ENCODE measurements at regions not wholly inside any gene's neighbourhood (a gene's known extent, or its start where the extent isn't known, plus 50 kb on each side); places are given as distances from the start of the nearest gene placed in this dataset.

DNA sequence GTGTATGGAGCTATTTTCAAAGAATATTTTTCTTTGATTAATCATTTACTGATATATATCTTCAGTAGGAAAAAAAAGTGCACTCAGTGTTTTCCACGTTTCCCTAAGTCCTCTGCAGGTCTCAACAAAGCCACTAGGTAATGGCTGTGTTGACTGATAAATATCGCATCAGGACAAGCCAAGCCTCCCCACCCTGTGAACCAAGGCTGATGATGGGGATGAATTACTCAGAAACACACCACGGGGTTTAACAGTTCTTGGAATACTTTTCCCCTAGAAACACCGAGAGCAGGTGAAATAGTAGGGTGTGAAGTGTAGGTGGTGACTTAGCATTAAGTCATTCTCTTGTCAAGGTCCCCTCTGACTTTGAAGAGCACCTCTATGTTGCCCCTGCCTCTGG, 423.5 kb upstream of the IGFBP3 start:
- Histone ChIP-seq H3K4me2 (ENCODE audit: insufficient read depth, low read length) (no peak overlapping the region), H4K20me1 (ENCODE audit: insufficient read depth, low read length) (no peaks in the 10 kb centered on the region), H3K27ac (ENCODE audit: low read depth, low read length) (no peak overlapping the region), H2AFZ (ENCODE audit: low read length) (no peak overlapping the region), H3K36me3 (ENCODE audit: insufficient read depth, low read length) (no peaks in the 10 kb centered on the region), H3K27me3 (ENCODE audit: insufficient read depth, low read length) (no peaks in the 10 kb centered on the region), H3K4me1 (ENCODE audit: insufficient read depth, low read length) (no peaks in the 10 kb centered on the region), H3K79me2 (ENCODE audit: insufficient read depth, low read length) (no peaks in the 10 kb centered on the region), H3K4me3 (ENCODE audit: insufficient read depth, low read length) (no peak overlapping the region), H3K9me3 (ENCODE audit: low read depth, low read length) (no peaks in the 10 kb centered on the region)
- DNase-seq (ENCODE audit: insufficient read length, low spot score, missing footprints): no peak
- no peak for TF ChIP-seq CTCF (IDR thresholded peaks at IDR 0.05; ENCODE audit: extremely low read depth, low read depth, low read length)

- no peaks in the 10 kb centered on the region for H3K27me3 ChIP-seq (ENCODE audit: insufficient read depth, low read length)
- H3K79me2 ChIP-seq (ENCODE audit: insufficient read depth, low read length): no peaks in the 10 kb centered on the region
- no peak overlapping the region for H3K4me2 ChIP-seq (ENCODE audit: insufficient read depth, low read length)
- no peak overlapping the region for H2AFZ ChIP-seq (ENCODE audit: low read length)
- no peaks in the 10 kb centered on the region for H3K9me3 ChIP-seq (ENCODE audit: low read depth, low read length)
- H3K27ac ChIP-seq (ENCODE audit: low read depth, low read length): no peak overlapping the region
- H3K36me3 ChIP-seq (ENCODE audit: insufficient read depth, low read length): no peaks in the 10 kb centered on the region
- no peaks in the 10 kb centered on the region for H3K4me1 ChIP-seq (ENCODE audit: insufficient read depth, low read length)
- no peak for TF ChIP-seq CTCF (IDR thresholded peaks at IDR 0.05; ENCODE audit: extremely low read depth, low read depth, low read length)
- H4K20me1 ChIP-seq (ENCODE audit: insufficient read depth, low read length): no peaks in the 10 kb centered on the region
- no peak for DNase-seq (ENCODE audit: insufficient read length, low spot score, missing footprints)
- H3K4me3 ChIP-seq (ENCODE audit: insufficient read depth, low read length): no peak overlapping the region
Measured at GRCh38 chr7:46343802-46344201, 422.7 kb upstream of the IGFBP3 start.

DNA sequence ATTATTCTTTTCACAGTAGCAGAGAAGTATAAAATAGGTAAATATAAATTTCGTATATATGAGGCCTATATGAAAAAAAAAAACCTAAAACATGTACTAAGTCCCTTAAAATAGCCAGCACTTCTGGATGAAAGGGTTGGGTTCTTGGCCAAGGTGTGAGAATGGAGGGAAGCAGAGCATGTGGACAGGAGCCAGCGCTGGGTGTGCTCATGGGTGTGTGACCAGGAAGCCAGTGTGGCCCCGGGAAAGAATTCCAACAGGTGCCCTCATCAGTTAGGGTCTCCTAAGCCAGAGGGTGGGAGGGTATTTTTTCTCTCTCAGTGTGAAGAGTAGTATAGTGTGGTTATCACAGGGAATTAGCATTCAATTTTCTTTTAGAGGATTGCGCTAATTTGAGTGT, 401.9 kb upstream of the IGFBP3 start:
- Histone ChIP-seq H3K4me3 (ENCODE audit: insufficient read depth, low read length) (no peak overlapping the region), H3K79me2 (ENCODE audit: insufficient read depth, low read length) (no peaks in the 10 kb centered on the region), H3K27ac (ENCODE audit: low read depth, low read length) (no peak overlapping the region), H2AFZ (ENCODE audit: low read length) (no peak overlapping the region), H4K20me1 (ENCODE audit: insufficient read depth, low read length) (no peaks in the 10 kb centered on the region), H3K4me2 (ENCODE audit: insufficient read depth, low read length) (no peak overlapping the region), H3K4me1 (ENCODE audit: insufficient read depth, low read length) (no peaks in the 10 kb centered on the region), H3K36me3 (ENCODE audit: insufficient read depth, low read length) (no peaks in the 10 kb centered on the region), H3K27me3 (ENCODE audit: insufficient read depth, low read length) (no peaks in the 10 kb centered on the region), H3K9me3 (ENCODE audit: low read depth, low read length) (no peaks in the 10 kb centered on the region)
- TF ChIP-seq CTCF (IDR thresholded peaks at IDR 0.05; ENCODE audit: extremely low read depth, low read depth, low read length): no peak
- DNase-seq (ENCODE audit: insufficient read length, low spot score, missing footprints): no peak

DNA sequence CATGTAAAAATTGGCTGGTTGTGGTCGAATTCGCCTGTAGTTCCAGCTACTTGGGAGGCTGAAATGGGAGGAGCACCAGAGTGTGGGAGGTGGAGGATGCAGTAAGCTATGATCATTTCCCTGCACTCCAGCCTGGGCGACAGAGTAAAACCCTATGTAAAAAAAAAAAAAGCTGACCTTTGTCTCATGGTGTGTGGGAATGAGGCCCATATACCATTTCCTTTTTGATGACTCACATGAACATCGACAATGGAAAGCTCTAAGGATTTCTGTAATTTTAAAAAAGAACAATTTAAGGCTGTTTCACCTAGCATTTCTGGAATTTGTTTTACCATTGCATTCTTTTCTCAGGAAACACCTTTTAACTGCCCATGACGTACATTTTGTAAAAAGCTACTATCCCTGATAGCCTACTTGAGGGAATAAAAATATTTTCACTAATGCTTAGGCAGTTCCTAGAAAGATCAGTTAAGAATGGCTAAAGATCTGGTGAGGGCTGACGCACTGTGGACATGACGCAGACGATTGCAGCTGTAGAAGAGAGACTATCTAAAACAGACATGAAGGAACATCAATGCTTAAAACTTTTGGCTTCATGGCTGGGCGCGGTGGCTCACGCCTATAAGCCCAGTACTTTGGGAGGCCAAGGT, 400.6 kb upstream of the IGFBP3 start:
- no peaks in the 10 kb centered on the region for H3K27me3 ChIP-seq (ENCODE audit: insufficient read depth, low read length)
- H3K4me2 ChIP-seq (ENCODE audit: insufficient read depth, low read length): no peak overlapping the region
- H3K4me3 ChIP-seq (ENCODE audit: insufficient read depth, low read length): no peak overlapping the region
- no peaks in the 10 kb centered on the region for H3K79me2 ChIP-seq (ENCODE audit: insufficient read depth, low read length)
- H2AFZ ChIP-seq (ENCODE audit: low read length): no peak overlapping the region
- no peak for TF ChIP-seq CTCF (IDR thresholded peaks at IDR 0.05; ENCODE audit: extremely low read depth, low read depth, low read length)
- H3K36me3 ChIP-seq (ENCODE audit: insufficient read depth, low read length): no peaks in the 10 kb centered on the region
- no peaks in the 10 kb centered on the region for H3K4me1 ChIP-seq (ENCODE audit: insufficient read depth, low read length)
- peak; percentile 27 for DNase-seq (ENCODE audit: insufficient read length, low spot score, missing footprints)
- no peaks in the 10 kb centered on the region for H3K9me3 ChIP-seq (ENCODE audit: low read depth, low read length)
- H3K27ac ChIP-seq (ENCODE audit: low read depth, low read length): no peak overlapping the region
- no peaks in the 10 kb centered on the region for H4K20me1 ChIP-seq (ENCODE audit: insufficient read depth, low read length)

Data from osteoblast (primary cell).